Activated gamma-delta T cell (primary cell): ENCODE measurements at regions not wholly inside any gene's neighbourhood (a gene's known extent, or its start where the extent isn't known, plus 50 kb on each side); places are given as distances from the start of the nearest gene placed in this dataset.

Experiments
- DNase-seq: peaks from one replicate; lab custom pipeline; 2025; lab: John Stamatoyannopoulos, UW

DNA sequence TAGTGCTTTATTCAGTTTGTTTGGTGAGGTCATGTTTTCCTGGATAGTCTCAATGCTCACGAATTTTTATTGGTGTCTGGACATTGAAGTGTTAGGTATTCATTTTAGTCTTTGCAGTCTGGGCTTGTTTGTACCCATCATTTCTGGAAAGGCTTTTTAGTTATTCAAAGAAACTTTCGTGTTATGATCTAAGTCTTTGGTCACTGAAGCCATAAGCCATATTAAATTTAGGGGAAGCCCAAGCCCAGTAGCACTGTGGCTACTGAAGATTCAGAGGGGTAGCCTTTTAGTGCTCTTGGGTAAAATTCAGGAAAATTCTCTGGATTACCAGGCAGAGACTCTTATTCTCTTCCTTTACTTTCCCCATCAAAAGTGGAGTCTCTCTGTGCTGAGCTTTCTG lies 56.2 kb upstream of the PEX5L start:
- DNase-seq, result no peak

DNA sequence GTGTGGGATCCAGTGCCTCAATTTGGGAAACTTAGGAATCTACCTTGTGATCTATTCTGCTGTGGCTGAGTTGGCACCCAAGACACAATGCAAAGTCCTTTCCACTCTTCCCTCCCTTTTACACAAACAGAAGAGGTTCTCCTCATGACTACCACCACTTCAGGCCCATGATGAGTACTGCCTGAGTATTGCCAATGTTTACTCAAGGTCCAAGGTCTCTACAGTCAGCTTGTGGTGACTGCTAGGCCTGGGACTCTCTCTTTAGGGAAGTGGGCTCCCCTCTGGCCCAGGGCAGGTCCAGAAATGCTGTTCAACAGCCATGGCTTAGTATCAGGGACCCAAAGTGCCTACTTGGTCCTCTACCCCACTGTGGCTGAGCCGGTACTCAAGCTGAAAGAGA lies 56.8 kb upstream of the PEX5L start:
- DNase-seq, result no peak

GRCh38 chr3:180097626-180098025 lies 60.9 kb upstream of the PEX5L start:
- DNase-seq, result no peak

GRCh38 chr3:180102134-180102533 lies 65.4 kb upstream of the PEX5L start:
- DNase-seq, result no peak

- no peak for DNase-seq
Measured at GRCh38 chr3:180102604-180103003, 65.9 kb upstream of the PEX5L start.

DNA sequence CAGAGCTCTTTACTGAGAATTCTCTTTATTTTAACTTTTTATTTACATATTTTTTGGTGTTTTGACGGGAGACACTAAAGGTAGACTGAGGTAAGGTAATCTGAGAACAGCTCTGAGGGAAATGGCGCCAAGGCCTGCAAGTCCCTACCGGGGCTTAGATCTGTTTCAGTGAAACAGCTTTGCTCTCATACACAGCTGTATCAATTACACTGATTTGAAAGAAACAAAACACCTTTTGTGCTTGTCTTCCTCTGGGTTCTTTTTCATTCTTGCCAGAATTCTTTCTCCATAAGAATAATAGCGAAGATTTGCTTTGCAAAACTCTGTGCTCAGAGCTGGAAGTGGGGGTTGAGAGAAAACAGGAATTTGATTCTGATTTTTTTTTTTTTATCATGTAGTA lies 79.5 kb upstream of the PEX5L start:
- DNase-seq, result no peak

GRCh38 chr3:180116658-180117057 lies 79.9 kb upstream of the PEX5L start:
- DNase-seq, result no peak

- no peak for DNase-seq
Measured at GRCh38 chr3:180117381-180118163, 80.8 kb upstream of the PEX5L start.

DNA sequence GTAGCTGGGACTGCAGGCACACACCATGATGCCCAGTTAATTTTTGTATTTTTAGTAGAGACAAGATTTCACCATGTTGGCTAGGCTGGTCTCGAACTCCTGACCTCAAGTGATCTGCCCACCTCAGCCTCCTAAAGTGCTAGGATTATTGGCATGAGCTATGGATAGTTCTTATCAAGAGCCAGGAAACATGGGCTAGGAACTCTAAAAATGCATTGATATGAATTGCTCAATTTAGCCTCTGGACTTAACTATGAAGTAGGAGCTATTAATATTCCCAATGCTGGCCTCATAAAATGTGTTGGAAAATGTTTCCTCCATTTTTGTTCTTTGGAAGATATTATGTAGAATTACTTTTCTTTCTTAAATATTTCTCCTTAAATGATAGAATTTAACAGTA lies 82.8 kb upstream of the PEX5L start:
- no peak for DNase-seq

- DNase-seq, result no peak
Measured at GRCh38 chr3:180123928-180124327, 87.2 kb upstream of the PEX5L start.

- no peak for DNase-seq
Measured at GRCh38 chr3:180131169-180131568, 94.4 kb upstream of the PEX5L start.

DNA sequence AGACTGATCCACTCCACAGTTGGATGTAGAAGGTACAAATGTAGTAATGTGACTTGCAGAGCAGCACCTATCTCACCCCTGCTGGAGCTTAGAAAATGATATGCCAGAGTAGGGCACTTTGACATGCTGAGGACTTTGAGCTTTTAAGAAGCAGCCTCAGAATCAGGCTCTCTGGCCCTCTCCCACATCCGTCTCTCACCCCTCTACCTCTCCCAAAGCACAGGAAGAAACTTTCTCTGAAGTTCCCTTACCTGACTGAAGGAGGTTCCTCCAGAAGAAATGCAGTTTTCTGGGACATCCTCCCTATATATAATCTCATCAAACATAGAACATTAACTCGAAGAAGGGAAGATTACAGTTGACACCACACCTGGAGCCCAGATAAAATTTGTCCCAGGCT lies 98.4 kb upstream of the PEX5L start:
- no peak for DNase-seq

DNA sequence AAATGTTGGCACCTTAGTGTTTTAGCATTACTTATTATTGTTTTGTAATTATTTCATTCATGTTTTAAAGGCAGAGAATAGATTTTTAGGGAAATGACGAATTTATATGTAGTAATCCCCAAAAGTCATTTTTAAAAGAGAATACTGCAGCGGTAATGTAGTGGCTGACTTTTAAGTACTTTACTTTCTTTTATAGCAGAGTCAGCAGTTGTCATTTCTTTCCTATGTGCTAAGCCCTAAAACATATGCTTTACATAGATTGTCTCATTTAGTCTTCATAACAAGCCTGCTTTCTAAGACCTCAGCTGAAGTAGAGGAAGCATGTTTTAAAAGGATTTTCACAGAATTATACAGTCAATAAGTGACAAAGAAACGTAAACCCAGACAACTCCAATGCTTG lies 102.1 kb upstream of the PEX5L start:
- no peak for DNase-seq

DNA sequence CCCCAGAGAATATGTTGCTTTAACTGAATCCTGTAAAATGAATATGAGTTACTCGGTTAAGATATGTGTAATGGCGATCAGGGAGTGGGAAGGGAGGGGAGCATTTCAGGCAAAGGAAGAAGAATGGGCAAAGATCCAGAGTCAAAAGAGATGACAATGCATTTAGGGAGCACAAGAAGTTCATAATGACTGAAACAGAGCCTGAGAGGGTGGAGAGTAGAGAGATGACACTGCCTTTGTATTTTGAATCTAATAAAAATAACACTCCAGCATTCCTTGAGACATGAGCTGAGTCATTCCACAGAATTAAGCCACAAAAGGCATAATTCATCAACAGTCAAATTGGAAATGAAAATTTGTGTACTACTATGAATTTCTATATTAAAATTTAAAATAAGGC lies 105.3 kb upstream of the PEX5L start:
- no peak for DNase-seq

DNA sequence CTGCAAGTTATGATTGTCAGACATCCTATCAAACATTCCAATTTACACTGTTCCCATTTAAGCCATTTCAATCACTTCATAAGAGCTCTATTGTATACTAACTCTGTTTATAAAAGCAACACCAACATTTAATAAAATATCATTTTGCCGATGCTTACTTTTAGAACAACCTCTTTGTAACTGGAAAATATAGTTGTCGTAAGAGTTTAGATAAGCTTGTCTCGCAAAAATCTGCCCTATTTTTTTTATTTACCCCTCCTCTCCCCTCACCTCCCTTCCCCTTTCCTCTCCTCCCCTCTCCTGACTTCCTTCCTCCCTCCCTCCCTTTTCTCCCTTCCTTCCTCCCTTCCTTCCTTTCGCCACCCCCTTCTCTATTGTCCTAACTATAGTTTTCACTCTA lies 105.7 kb upstream of the PEX5L start:
- DNase-seq, result no peak

DNA sequence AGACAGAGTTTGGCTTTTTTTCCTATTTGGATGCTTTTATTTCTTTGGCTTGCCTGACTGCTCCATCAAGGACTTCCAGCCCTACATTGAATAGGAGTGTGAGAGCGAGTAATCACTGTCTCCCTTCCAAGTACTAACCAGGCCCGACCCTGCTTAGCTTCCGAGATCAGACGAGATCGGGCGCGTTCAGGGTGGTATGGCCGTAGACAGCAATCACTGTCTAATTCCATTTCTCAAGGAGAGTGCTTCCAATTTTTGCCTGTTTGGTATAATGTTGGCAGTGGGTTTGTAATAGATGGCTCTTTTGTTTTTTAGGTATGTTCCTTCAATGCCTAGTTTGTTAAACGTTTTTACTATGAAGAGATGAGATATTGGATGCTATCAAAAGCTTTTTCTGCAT lies 125.0 kb upstream of the PEX5L start:
- no peak for DNase-seq

GRCh38 chr3:180175572-180175971 lies 138.8 kb upstream of the PEX5L start:
- DNase-seq, result no peak

DNA sequence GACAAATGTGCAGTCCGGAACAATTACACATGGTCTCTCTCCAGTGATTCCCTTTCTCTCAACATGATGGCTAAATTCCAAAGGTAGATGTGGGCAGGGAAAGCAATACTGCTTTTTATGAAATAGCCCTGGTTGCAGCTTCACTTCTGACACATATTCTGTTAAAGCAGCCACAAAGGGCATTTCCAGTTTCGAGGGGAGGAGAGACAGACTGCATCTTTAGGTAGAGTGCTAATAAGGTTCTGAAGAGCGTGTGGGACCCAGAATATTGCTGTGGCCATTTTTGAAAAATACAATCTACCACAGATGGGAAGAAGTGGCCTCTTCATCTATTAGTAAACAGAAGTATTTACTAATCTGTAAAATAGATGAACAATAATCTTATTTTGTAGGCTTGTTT lies 139.3 kb upstream of the PEX5L start:
- DNase-seq, result no peak

DNA sequence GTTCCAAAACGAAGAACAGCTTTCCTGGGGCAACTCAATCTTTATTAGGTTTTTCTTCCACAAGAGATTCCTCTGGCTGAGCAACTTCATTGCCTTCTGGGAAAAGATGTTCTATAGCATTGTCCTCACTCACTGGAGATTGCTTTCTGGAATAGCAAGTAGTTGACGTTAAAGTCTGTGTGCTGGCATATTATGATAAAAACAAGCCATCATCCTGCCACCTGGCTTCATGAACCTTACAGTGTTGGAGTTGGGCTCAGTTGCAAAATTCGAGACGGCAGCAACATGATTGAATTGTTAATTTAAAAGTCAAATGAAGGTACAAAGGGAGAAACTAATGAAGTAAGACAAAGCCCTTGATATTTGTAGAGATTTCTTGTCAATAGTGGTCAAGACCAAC lies 140.5 kb upstream of the PEX5L start:
- DNase-seq, result no peak

- DNase-seq, result no peak
Measured at GRCh38 chr3:180179562-180179961, 142.8 kb upstream of the PEX5L start.

DNA sequence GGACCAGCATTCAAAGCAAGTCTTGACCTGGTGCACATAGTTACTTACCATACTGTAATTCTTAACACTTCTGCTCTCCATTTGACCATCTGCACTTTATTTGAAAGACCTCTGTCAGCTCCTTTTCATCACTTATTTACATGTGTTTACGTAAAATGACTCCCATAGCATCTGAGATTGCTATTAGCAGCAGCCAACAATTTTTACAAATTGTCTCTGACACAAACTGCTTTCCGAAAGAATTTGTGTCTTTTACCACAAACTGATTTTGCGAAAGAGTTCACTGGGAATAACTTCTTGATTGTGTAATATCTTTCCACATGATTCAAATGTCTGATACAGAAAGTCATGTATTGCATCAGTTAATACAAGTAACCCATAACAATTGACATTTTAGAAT lies 144.1 kb upstream of the PEX5L start:
- no peak for DNase-seq

DNA sequence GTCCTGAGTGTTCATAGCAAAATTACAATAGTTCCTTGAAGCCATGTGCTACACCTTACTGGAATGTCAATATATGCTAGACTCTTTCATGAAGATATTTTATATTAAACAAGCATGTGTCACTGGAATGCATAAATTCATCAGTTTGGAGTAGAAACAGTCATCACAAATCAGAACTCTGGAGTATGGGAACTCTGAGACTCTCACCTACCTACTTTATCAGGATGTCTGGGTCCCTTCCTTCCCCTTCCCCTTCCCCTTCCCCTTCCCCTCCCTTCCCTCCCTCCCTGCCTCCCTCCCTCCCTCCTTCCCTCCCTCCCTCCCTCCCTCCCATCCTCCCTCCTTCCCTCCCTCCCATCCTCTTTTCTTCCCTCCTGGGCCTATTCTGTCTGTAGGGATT lies 144.7 kb upstream of the PEX5L start:
- no peak for DNase-seq

- no peak for DNase-seq
Measured at GRCh38 chr3:180183346-180183745, 146.6 kb upstream of the PEX5L start.

- no peak for DNase-seq
Measured at GRCh38 chr3:180184816-180185215, 148.1 kb upstream of the PEX5L start.
